Breast epithelium (tissue), 3 donors: ENCODE measurements at regions not wholly inside any gene's neighbourhood (a gene's known extent, or its start where the extent isn't known, plus 50 kb on each side); places are given as distances from the start of the nearest gene placed in this dataset.
"Not testable (repeated sequence)": the region's sequence is repeated elsewhere in the genome, so short reads cannot be mapped to it uniquely, and the experiment has no call there.

Source experiments
- CTCF ChIP-seq, 3 donors: fragments of 450-650 bp; IDR thresholded peaks; one replicate each; pipeline ENCODE4 v1.5.1; 2016 to 2017; ENCODE audit warnings: antibody characterized with exemption in 3 of 3, mild to moderate bottlenecking in 3 of 3, moderate library complexity in 3 of 3
- POLR2A ChIP-seq: fragments of 450-650 bp; IDR thresholded peaks from one replicate; pipeline ENCODE4 v1.6.1; 2016; ENCODE audit warnings: antibody characterized with exemption, mild to moderate bottlenecking, moderate library complexity
- POLR2AphosphoS5 ChIP-seq, 3 donors: sonication (generic); formaldehyde crosslinking; IDR thresholded peaks; one replicate each; pipeline ENCODE4 v1.6.1; 2017; ENCODE audit warnings: antibody characterized with exemption in 3 of 3

- TF ChIP-seq CTCF (IDR thresholded peaks at IDR 0.05); POLR2AphosphoS5 (IDR thresholded peaks at IDR 0.05); POLR2A: not testable (repeated sequence)
These were observed 666.4 kb downstream of the SPATA31A7 start for GRCh38 chr9:61856283-61856682.
